ENCODE measurements at regions not wholly inside any gene's neighbourhood (a gene's known extent, or its start where the extent isn't known, plus 50 kb on each side); places are given as distances from the start of the nearest gene placed in this dataset.

GRCh38 chr4:72677886-72678285 lies 108.9 kb upstream of the ADAMTS3 start:
- Histone ChIP-seq H3K27ac (no peak overlapping the region), H3K4me1 (no peaks in the 10 kb centered on the region), H3F3A (ENCODE audit: low read depth) (no peaks in the 10 kb centered on the region), H4K20me1 (ENCODE audit: low read depth) (no peaks in the 10 kb centered on the region), H3K79me2 (ENCODE audit: low read depth) (no peaks in the 10 kb centered on the region), H2AFZ (replicated peaks) (no peak overlapping the region), H3K9ac (no peak overlapping the region), H3K4me2 (no peak overlapping the region), H3K4me3 (no peak overlapping the region), H3K36me3 (no peaks in the 10 kb centered on the region), H3K27me3 (no peaks in the 10 kb centered on the region), H3K9me3 (ENCODE audit: low read depth) (no peaks in the 10 kb centered on the region)
- Mint-ChIP-seq H3K36me3 (no peaks in the 10 kb centered on the region), H3K27ac (no peak overlapping the region), H3K4me1 (no peaks in the 10 kb centered on the region), H3K9me3 (peaks cover 11% of the 10 kb centered on the region), H3K27me3 (ENCODE audit: insufficient read depth, low read depth) (no peaks in the 10 kb centered on the region), H3K4me3 (no peak overlapping the region)
- TF ChIP-seq EZH2phosphoT487 (IDR thresholded peaks at IDR 0.05): no peak
- DNase-seq (ENCODE audit: low spot score): no peak

- no peaks in the 10 kb centered on the region for H3K4me1 Mint-ChIP-seq
- H3K27me3 Mint-ChIP-seq (ENCODE audit: insufficient read depth, low read depth): no peaks in the 10 kb centered on the region
- Histone ChIP-seq H3K4me1 (no peaks in the 10 kb centered on the region), H3K36me3 (no peaks in the 10 kb centered on the region), H3K4me2 (no peak overlapping the region), H3F3A (ENCODE audit: low read depth) (no peaks in the 10 kb centered on the region), H3K9ac (no peak overlapping the region), H3K9me3 (ENCODE audit: low read depth) (no peaks in the 10 kb centered on the region), H3K4me3 (no peak overlapping the region), H4K20me1 (ENCODE audit: low read depth) (no peaks in the 10 kb centered on the region), H3K27ac (no peak overlapping the region), H2AFZ (replicated peaks) (no peak overlapping the region), H3K27me3 (no peaks in the 10 kb centered on the region), H3K79me2 (ENCODE audit: low read depth) (no peaks in the 10 kb centered on the region)
- H3K4me3 Mint-ChIP-seq: no peak overlapping the region
- DNase-seq (ENCODE audit: low spot score): no peak
- peaks cover 11% of the 10 kb centered on the region for H3K9me3 Mint-ChIP-seq
- no peak overlapping the region for H3K27ac Mint-ChIP-seq
- TF ChIP-seq EZH2phosphoT487 (IDR thresholded peaks at IDR 0.05): no peak
- TF ChIP-seq EZH2 (IDR thresholded peaks at IDR 0.05): no peak
- TF ChIP-seq CTCF (IDR thresholded peaks at IDR 0.05): no peak
- no peaks in the 10 kb centered on the region for H3K36me3 Mint-ChIP-seq
These were observed 108.2 kb upstream of the ADAMTS3 start for GRCh38 chr4:72677265-72677664.

- no peak for DNase-seq (ENCODE audit: low spot score)
- H3F3A ChIP-seq (ENCODE audit: low read depth): no peaks in the 10 kb centered on the region
- no peaks in the 10 kb centered on the region for H3K27me3 ChIP-seq
- Mint-ChIP-seq H3K4me3 (no peak overlapping the region), H3K27ac (no peak overlapping the region), H3K36me3 (no peaks in the 10 kb centered on the region), H3K27me3 (ENCODE audit: insufficient read depth, low read depth) (peaks cover 3% of the 10 kb centered on the region), H3K4me1 (peaks cover 12% of the 10 kb centered on the region), H3K9me3 (peaks cover 12% of the 10 kb centered on the region)
- H3K9ac ChIP-seq: no peak overlapping the region
- H3K79me2 ChIP-seq (ENCODE audit: low read depth): no peaks in the 10 kb centered on the region
- H3K36me3 ChIP-seq: no peaks in the 10 kb centered on the region
- no peak for TF ChIP-seq EZH2phosphoT487 (IDR thresholded peaks at IDR 0.05)
- no peak for TF ChIP-seq CTCF (IDR thresholded peaks at IDR 0.05)
- no peak for TF ChIP-seq EZH2 (IDR thresholded peaks at IDR 0.05)
- peaks cover 2% of the 10 kb centered on the region for H3K4me1 ChIP-seq
- H3K4me2 ChIP-seq: no peak overlapping the region
- no peak overlapping the region for H2AFZ ChIP-seq (replicated peaks)
- H3K4me3 ChIP-seq: no peak overlapping the region
- no peaks in the 10 kb centered on the region for H4K20me1 ChIP-seq (ENCODE audit: low read depth)
- H3K27ac ChIP-seq: no peak overlapping the region
- no peaks in the 10 kb centered on the region for H3K9me3 ChIP-seq (ENCODE audit: low read depth)
These were observed 103.0 kb upstream of the ADAMTS3 start for GRCh38 chr4:72671980-72672379.

- Histone ChIP-seq H3K4me1 (peaks cover 16% of the 10 kb centered on the region), H3K27ac (no peak overlapping the region), H3K9ac (no peak overlapping the region), H3K9me3 (ENCODE audit: low read depth) (no peaks in the 10 kb centered on the region), H3K4me2 (no peak overlapping the region), H3K36me3 (no peaks in the 10 kb centered on the region), H3K27me3 (no peaks in the 10 kb centered on the region), H3K4me3 (no peak overlapping the region), H4K20me1 (ENCODE audit: low read depth) (no peaks in the 10 kb centered on the region), H2AFZ (replicated peaks) (no peak overlapping the region), H3F3A (ENCODE audit: low read depth) (no peaks in the 10 kb centered on the region), H3K79me2 (ENCODE audit: low read depth) (no peaks in the 10 kb centered on the region)
- Mint-ChIP-seq H3K9me3 (peaks cover 9% of the 10 kb centered on the region), H3K4me3 (no peak overlapping the region), H3K27me3 (ENCODE audit: insufficient read depth, low read depth) (peaks cover 3% of the 10 kb centered on the region), H3K4me1 (peaks cover 18% of the 10 kb centered on the region), H3K27ac (no peak overlapping the region), H3K36me3 (no peaks in the 10 kb centered on the region)
- no peak for TF ChIP-seq EZH2 (IDR thresholded peaks at IDR 0.05)
- TF ChIP-seq EZH2phosphoT487 (IDR thresholded peaks at IDR 0.05): no peak
- TF ChIP-seq CTCF (IDR thresholded peaks at IDR 0.05): no peak
- DNase-seq (ENCODE audit: low spot score): no peak
These were observed 101.5 kb upstream of the ADAMTS3 start for GRCh38 chr4:72670521-72670920.
